Cardiac fibroblast (primary cell): ENCODE measurements at regions not wholly inside any gene's neighbourhood (a gene's known extent, or its start where the extent isn't known, plus 50 kb on each side); places are given as distances from the start of the nearest gene placed in this dataset.

ENCODE experiments used
- DNase-seq, 2 donors: peaks; one replicate each; pipeline versions ENCODE4 v3.0.0 to v3.0.0-alpha.2; 2010; ENCODE audit warnings: low read depth in 2 of 2
- H3K4me3 ChIP-seq, 2 donors: replicated peaks in 1 of 2; 1 replicate in 1 of 2; 2 replicates in 1 of 2; pipeline ENCODE4 v1.5.1; 2011; ENCODE audit warnings: low read depth in 2 of 2, low read length in 2 of 2, mild to moderate bottlenecking in 2 of 2, moderate library complexity in 1 of 2
- CTCF ChIP-seq: IDR thresholded peaks from one replicate; pipeline ENCODE4 v1.5.1; 2011; ENCODE audit warnings: low read depth, mild to moderate bottlenecking, low read length, inconsistent platforms

- no peak for TF ChIP-seq CTCF
- no peak for DNase-seq
These were observed 153.6 kb upstream of the TENT5A start for GRCh38 chr6:81906041-81906440.

GRCh38 chr6:81901551-81901966, 149.1 kb upstream of the TENT5A start:
- no peak for TF ChIP-seq CTCF
- DNase-seq, result peak in 1 of 2 donors; percentile 60
- no peak overlapping the region for H3K4me3 ChIP-seq

More at GRCh38 chr6:81906041-81906440, 153.6 kb upstream of the TENT5A start:
- H3K4me3 ChIP-seq, result no peak overlapping the region

GRCh38 chr6:81900616-81901015, 148.1 kb upstream of the TENT5A start:
- no peak for TF ChIP-seq CTCF
- no peak overlapping the region for H3K4me3 ChIP-seq
- DNase-seq, result no peak

GRCh38 chr6:81897793-81898192, 145.3 kb upstream of the TENT5A start:
- DNase-seq, result no peak
- H3K4me3 ChIP-seq, result no peak overlapping the region
- no peak for TF ChIP-seq CTCF

GRCh38 chr6:81896525-81897503, 144.3 kb upstream of the TENT5A start:
- H3K4me3 ChIP-seq, result no peak overlapping the region
- no peak for TF ChIP-seq CTCF
- DNase-seq, result peak in 1 of 2 donors; percentile 44

GRCh38 chr6:81895511-81896185, 143.2 kb upstream of the TENT5A start:
- TF ChIP-seq CTCF, result no peak
- peak; percentile 64 to 78 for DNase-seq
- no peak overlapping the region for H3K4me3 ChIP-seq
